ENCODE measurements at regions not wholly inside any gene's neighbourhood (a gene's known extent, or its start where the extent isn't known, plus 50 kb on each side); places are given as distances from the start of the nearest gene placed in this dataset.

DNA sequence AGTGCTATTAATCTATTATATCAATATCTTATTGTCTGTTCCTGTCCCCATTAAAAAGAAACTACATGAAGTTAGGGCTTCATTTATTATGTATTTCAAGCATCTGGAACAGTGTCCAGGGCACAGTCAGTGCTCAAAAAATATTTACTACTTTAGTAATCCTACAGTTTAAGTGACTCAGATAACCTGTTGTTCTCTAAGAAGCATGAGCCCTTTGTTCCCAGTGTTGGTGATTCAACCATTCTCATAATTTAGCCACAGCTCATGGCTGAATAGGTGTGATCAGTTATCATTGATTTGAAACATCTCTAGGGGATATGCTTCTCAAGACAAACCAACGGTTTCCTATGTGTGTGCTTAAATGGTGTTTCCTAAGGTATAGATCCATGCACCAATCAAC lies 292.7 kb downstream of the TMEM167A start:
- H3K36me3 ChIP-seq, result no peaks in the 10 kb centered on the region
- H3K27me3 ChIP-seq, result no peaks in the 10 kb centered on the region
- no peaks in the 10 kb centered on the region for H3K9me3 ChIP-seq
- WGBS, 2 donors (ENCODE audit: low coverage in 1 of 2), result 88% methylated on average over 1 of the region's 1 CpG; no CpG with 5 or more reads in 1 of the 2 donors
- TF ChIP-seq POLR2AphosphoS5 (IDR thresholded peaks at IDR 0.05), result no peak
- no peak for TF ChIP-seq EP300 (IDR thresholded peaks at IDR 0.05; ENCODE audit: low read depth)
- TF ChIP-seq POLR2A (IDR thresholded peaks at IDR 0.05), result no peak
- TF ChIP-seq CTCF (IDR thresholded peaks at IDR 0.05), result no peak
- intact Hi-C loops (cut with DNase I; ENCODE audit: low total_unique reads) (no loop called here), in situ Hi-C loops (cut with MboI; ENCODE audit: low pct_ligation_motif_present in 1 of 4, low pct_unique_long_range_greater_than_20kb in 1 of 4, low sequenced_read_pairs in 3 of 4) (loop anchor here in 2 of 4 donors (25.0 kb wide), 1 partner anchor 422 kb away; no protein-coding TSS in a partner anchor)
- peaks cover 0 to 3% (median 0%) of the 10 kb centered on the region in 4 donors for H3K4me1 ChIP-seq
- no peak for DNase-seq
- no peak overlapping the region for H3K27ac ChIP-seq
- H3K4me3 ChIP-seq, result no peak overlapping the region

DNA sequence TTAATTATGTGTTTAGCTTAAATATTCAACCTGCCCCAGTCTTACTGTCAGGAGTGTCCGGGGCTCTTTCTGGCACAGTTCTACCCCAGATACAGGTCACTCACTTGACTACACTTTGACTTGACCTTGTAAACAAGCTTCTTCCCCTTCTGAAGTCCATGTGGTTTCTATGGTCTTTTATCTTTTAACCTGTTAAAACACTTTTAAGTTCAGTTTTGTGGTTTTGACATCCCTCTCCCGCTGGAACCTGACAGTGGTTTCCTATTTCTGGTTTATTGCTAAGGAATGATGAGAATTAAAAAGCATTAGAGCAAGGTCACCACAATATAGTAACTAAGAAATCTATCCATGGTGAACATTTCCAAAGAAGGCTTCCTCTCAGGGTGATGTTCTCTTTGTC lies 300.1 kb downstream of the TMEM167A start:
- no peak for TF ChIP-seq POLR2AphosphoS5 (IDR thresholded peaks at IDR 0.05)
- H3K27ac ChIP-seq, result no peak overlapping the region
- in situ Hi-C loops (cut with MboI; ENCODE audit: low pct_ligation_motif_present in 1 of 4, low pct_unique_long_range_greater_than_20kb in 1 of 4, low sequenced_read_pairs in 3 of 4), result loop anchor here in 2 of 4 donors (25.0 kb wide), 1 partner anchor 415 kb away; no protein-coding TSS in a partner anchor

DNA sequence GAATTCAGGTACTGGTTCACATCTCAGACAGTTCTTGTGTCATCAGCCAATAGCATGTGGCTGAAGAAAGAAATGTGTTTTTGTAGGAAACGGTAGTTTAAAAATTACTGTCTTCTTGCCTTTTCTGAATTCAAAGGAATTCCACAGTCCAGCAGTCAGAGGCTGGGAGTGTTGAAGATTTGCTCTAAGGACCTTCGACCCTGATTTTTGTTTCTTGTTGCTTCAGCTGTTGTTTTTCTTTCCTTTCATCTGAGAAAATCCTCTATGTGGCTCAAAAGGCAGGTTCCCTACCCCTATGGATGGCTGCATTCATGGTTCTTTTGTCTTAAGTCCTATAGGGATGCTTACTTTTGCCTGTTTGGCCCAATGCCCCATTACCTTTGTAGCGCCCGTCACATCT lies 304.9 kb downstream of the TMEM167A start:
- 85 to 90% methylated on average over 4 of the region's 4 CpGs for WGBS, 2 donors (ENCODE audit: low coverage in 1 of 2)
- H3K9me3 ChIP-seq, result no peaks in the 10 kb centered on the region
- DNase-seq, result no peak

More for the DNA sequence above, 300.1 kb downstream of the TMEM167A start:
- Histone ChIP-seq H3K4me3 (no peak overlapping the region), H3K36me3 (no peaks in the 10 kb centered on the region), H3K27me3 (no peaks in the 10 kb centered on the region), H3K9me3 (no peaks in the 10 kb centered on the region), H3K4me1 (no peaks in the 10 kb centered on the region)
- intact Hi-C loops (cut with DNase I; ENCODE audit: low total_unique reads), result no loop called here
- DNase-seq, result no peak
- WGBS, 2 donors (ENCODE audit: low coverage in 1 of 2), result 59 to 88% methylated on average over 2 of the region's 2 CpGs

DNA sequence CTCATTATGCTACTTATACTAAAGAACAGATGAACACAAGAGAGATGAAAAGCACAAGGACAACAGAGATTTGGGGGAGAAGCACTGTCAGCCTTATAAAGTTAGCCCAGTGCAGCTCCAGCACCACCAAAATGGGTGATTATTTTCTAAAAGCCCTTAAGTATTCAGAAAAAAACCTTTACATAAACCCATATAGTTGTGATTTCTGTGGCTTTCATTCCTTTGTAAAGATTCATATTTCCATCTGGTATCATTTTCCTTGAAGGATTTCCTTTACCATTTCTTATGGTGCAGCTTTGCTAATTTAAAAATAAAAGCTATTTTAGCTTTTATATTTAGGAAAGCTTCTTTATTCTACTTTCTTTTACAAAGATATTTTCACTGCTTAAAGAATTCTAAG lies 311.0 kb downstream of the TMEM167A start:
- Histone ChIP-seq H3K9me3 (no peaks in the 10 kb centered on the region), H3K27me3 (no peaks in the 10 kb centered on the region), H3K27ac (no peak overlapping the region), H3K4me1 (no peaks in the 10 kb centered on the region), H3K36me3 (no peaks in the 10 kb centered on the region), H3K4me3 (no peak overlapping the region)
- no peak for TF ChIP-seq POLR2AphosphoS5 (IDR thresholded peaks at IDR 0.05)
- no peak for TF ChIP-seq POLR2A (IDR thresholded peaks at IDR 0.05)
- no peak for TF ChIP-seq CTCF (IDR thresholded peaks at IDR 0.05)
- no peak for TF ChIP-seq EP300 (IDR thresholded peaks at IDR 0.05; ENCODE audit: low read depth)
- no peak for DNase-seq
- intact Hi-C loops (cut with DNase I; ENCODE audit: low total_unique reads) (no loop called here), in situ Hi-C loops (cut with MboI; ENCODE audit: low pct_ligation_motif_present in 1 of 4, low pct_unique_long_range_greater_than_20kb in 1 of 4, low sequenced_read_pairs in 3 of 4) (no loop called here)

More for the DNA sequence above, 304.9 kb downstream of the TMEM167A start:
- intact Hi-C loops (cut with DNase I; ENCODE audit: low total_unique reads) (no loop called here), in situ Hi-C loops (cut with MboI; ENCODE audit: low pct_ligation_motif_present in 1 of 4, low pct_unique_long_range_greater_than_20kb in 1 of 4, low sequenced_read_pairs in 3 of 4) (no loop called here)
- Histone ChIP-seq H3K36me3 (no peaks in the 10 kb centered on the region), H3K4me3 (no peak overlapping the region), H3K27ac (no peak overlapping the region), H3K4me1 (no peaks in the 10 kb centered on the region), H3K27me3 (no peaks in the 10 kb centered on the region)
- TF ChIP-seq POLR2AphosphoS5 (IDR thresholded peaks at IDR 0.05) (no peak), EP300 (IDR thresholded peaks at IDR 0.05; ENCODE audit: low read depth) (no peak), POLR2A (IDR thresholded peaks at IDR 0.05) (no peak), CTCF (IDR thresholded peaks at IDR 0.05) (no peak)

- H3K36me3 ChIP-seq, result no peaks in the 10 kb centered on the region
- no peak overlapping the region for H3K27ac ChIP-seq
- WGBS, 2 donors (ENCODE audit: low coverage in 1 of 2), result 66% methylated on average over 3 of the region's 3 CpGs; no CpG with 5 or more reads in 1 of the 2 donors
- H3K9me3 ChIP-seq, result no peaks in the 10 kb centered on the region
- DNase-seq, result no peak
- intact Hi-C loops (cut with DNase I; ENCODE audit: low total_unique reads), result no loop called here
- no peak overlapping the region for H3K4me3 ChIP-seq
- in situ Hi-C loops (cut with MboI; ENCODE audit: low pct_ligation_motif_present in 1 of 4, low pct_unique_long_range_greater_than_20kb in 1 of 4, low sequenced_read_pairs in 3 of 4), result no loop called here
- TF ChIP-seq CTCF (IDR thresholded peaks at IDR 0.05) (no peak), POLR2A (IDR thresholded peaks at IDR 0.05) (no peak), POLR2AphosphoS5 (IDR thresholded peaks at IDR 0.05) (no peak), EP300 (IDR thresholded peaks at IDR 0.05; ENCODE audit: low read depth) (no peak)
- H3K27me3 ChIP-seq, result no peaks in the 10 kb centered on the region
- no peaks in the 10 kb centered on the region for H3K4me1 ChIP-seq
Measured at GRCh38 chr5:82765765-82766164, 311.4 kb downstream of the TMEM167A start.

Data from transverse colon (tissue), 4 donors.